GM19467 (cell line): ENCODE measurements at regions not wholly inside any gene's neighbourhood (a gene's known extent, or its start where the extent isn't known, plus 50 kb on each side); places are given as distances from the start of the nearest gene placed in this dataset.
"Not testable (repeated sequence)": the region's sequence is repeated elsewhere in the genome, so short reads cannot be mapped to it uniquely, and the experiment has no call there.

ENCODE experiments used
- ATAC-seq: cut with Tn5 transposase; IDR thresholded peaks from one replicate; pipeline ENCODE4 v1.9.1; 2021; ENCODE audit warnings: mild to moderate bottlenecking, moderate library complexity; ENCODE audit not compliant: unreplicated experiment

DNA sequence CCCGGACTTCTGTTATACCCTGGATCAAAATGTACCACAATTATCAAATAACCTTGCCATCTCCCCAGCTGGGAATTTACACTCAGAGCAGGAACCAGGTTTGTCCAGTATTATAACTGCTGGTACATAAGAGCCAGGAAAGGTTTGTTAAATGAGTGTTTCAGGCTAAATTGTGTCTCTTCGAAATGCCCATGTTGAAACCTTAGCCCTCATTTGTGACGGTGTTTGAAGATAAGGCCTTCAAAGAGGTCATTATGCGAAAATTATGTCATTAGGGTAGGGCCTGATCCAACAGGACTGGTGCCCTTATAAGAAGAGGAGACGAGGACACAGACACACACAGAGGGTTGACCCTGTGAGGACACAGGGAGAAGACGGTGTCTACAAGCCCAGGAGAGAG is 73.5 kb upstream of the DHRSX start:
- ATAC-seq, result no peak

GRCh38 chrX:2572740-2573139 is 72.0 kb upstream of the DHRSX start:
- no peak for ATAC-seq

DNA sequence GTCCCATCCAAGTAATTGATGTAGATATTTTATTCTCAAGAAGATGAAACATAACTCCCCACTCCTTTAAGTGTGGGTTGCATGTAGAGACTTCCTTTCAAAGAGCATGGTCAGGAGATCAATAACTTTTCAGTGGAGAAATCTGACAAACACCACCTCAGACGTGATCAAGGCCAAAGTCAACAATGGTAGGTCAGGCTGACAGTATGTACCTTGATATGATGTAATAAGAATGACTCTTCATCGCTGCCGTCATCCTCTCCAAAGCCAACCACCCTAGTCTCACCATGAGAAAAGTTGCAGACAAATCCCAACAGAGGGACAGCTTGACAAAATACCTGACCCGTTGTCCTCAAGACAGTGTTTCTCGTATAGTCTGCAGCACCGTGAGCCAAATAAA is 67.3 kb upstream of the DHRSX start:
- ATAC-seq, result no peak

- no peak for ATAC-seq
Observed at GRCh38 chrX:2566055-2566454, 65.3 kb upstream of the DHRSX start.

- no peak for ATAC-seq
Observed at GRCh38 chrX:2561456-2561855, 60.7 kb upstream of the DHRSX start.

- ATAC-seq, result no peak
Observed at GRCh38 chrX:2559124-2559523, 58.3 kb upstream of the DHRSX start.

DNA sequence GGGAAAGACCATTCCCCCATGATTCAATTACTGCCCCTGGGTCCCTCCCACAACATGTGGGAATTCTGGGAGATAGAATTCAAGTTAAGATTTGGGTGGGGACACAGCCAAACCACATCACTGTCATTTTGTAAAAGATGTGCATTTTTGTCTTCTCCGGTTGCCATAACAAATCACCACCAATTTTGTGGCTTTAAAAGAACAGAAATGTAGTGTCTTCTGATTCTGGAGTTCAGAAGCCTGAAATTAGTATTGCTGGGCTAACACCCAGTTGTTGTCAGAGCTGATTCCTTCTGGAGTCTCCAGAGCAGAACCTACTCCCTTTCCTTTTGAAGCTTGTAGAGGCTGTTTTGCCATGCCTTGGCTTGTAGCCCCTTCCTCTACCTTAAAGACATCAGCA is 54.1 kb upstream of the DHRSX start:
- ATAC-seq, result no peak

DNA sequence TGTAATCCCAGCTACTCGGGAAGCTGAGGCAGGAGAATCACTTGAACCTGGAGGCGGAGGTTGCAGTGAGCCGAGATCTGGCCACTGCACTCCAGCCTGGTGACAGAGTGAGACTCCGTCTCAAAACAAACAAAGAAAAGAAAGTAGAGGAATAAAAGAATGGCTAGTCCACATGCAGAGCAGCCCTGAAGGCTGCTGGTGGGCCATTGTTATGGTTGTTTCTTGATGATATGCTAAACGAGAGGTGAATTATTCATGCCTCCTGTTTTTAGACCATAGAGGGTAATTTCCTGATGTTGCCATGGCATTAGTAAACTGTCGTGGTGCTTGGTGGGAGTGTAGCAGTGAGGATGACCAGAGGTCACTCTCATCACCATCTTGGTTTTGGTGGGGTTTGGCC is 53.3 kb upstream of the DHRSX start:
- not testable (repeated sequence) for ATAC-seq

DNA sequence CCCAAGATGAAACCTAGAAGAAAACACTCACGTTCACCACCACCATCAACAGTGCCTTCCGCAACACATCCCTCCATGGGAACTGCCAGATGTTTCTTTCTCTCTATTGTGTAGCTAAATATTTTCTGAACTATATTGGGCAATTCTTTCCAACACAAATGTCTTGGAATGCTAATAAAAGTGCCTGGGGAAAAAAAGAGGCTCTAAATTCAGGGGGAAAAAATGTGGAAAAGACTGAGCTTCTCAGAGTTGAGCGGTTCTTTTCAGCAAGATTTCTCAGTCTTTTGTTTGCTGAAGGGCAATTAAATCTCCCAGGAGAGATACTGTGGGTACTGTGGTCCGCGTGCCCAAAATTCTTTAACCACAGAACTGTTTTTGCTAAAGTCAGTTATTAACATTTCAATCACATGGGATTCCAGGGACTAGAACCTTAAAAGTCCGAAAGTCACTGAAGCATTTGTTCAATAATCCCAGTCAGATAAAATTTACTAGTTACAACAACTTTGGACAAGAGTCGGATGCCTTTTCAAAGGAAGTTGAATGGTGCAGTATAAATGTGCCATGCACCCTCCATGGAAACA is 51.9 kb upstream of the DHRSX start:
- ATAC-seq, result no peak

DNA sequence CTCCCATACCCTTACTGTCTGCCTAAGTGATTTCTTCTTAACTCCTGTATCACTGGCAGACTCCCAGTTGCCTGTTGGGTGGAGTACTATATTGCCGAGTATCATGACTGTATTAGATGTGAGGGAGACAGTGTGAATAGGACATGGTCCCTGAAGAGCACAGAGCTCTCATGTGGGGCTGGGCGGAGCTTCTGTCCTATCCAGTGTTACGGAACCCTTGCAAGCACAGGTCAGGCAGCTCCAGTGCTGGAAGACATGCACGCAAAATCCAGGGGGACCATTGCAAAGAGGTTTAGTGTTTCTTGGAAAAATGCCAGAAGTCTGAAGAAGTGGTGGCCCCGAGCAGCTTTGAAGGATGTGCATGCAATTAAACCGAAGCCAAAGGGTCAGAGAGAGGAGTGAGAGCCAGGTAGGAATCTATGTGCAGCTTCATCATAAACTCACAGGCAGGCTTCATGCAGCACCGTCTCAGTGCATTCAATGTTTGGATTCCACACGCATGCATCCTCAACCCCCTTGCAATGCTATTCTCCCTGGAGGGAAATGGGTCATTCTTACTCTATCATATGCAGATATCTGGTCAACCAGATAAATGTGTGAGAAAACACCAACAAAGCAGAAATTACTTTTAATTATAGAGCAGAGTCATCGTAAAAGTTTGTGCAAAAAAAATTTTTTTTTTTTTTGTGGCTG is 49.7 kb upstream of the DHRSX start:
- no peak for ATAC-seq
